ENCODE measurements at regions not wholly inside any gene's neighbourhood (a gene's known extent, or its start where the extent isn't known, plus 50 kb on each side); places are given as distances from the start of the nearest gene placed in this dataset.
"Not testable (repeated sequence)": the region's sequence is repeated elsewhere in the genome, so short reads cannot be mapped to it uniquely, and the experiment has no call there.

DNA sequence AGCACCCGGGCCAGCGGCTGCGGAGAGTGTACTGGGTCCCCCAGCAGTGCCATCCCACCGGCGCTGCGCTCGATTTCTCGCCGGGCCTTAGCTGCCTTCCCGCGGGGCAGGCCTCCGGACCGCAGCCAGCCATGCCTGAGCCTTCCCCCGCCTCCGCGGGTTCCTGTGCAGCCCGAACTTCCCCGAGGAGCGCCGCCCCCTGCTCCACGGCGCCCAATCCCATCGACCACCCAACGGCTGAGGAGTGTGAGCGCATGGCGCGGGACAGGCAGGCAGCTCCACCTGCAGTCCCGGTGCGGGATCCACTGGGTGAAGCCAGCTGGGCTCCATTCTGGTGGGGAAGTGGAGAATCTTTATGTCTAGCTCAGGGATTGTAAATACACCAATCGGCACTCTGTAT, 325.4 kb downstream of the PPP1R3A start:
- DNase-seq (ENCODE audit: low spot score) = not testable (repeated sequence)

DNA sequence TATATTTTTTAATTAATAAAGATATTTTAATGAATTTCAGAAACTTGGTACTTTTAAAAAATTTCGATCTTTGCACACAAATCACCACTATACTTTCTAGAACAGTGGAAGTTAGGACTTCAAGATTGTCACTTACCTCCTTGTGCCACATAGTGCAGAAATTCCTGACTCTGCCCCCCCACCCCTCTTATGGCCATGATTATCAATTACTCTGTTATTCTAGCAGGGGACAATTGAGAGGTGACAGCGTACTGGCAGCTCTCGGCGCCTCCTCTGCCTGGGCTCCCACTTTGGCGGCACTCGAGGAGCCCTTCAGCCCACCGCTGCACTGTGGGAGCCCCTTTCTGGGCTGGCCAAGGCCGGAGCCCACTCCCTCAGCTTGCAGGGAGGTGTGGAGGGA, 325.9 kb downstream of the PPP1R3A start:
- not testable (repeated sequence) for DNase-seq (ENCODE audit: low spot score)

GRCh38 chr7:113582471-113582870, 336.3 kb downstream of the PPP1R3A start:
- DNase-seq (ENCODE audit: low spot score) = no peak

DNA sequence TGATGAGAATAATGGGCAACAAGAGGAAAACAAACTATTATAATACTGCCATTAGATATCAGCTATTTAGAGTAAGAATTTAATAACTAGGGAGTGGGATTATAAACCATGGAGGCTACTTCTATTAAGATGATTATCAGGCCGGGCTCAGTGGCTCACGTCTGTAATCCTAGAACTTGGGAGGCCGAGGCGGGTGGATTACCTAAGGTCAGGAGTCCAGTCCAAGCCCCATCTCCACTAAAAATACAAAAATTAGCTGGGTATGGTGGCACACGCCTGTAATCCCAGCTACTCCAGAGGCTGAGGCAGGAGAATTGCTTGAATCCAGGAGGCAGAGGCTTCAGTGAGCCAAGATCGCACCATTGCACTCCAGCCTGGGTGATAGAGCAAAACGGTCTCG, 355.6 kb downstream of the PPP1R3A start:
- DNase-seq (ENCODE audit: low spot score) = not testable (repeated sequence)

- DNase-seq (ENCODE audit: low spot score) = no peak
Measured at GRCh38 chr7:113562801-113563200, 356.0 kb downstream of the PPP1R3A start.

DNA sequence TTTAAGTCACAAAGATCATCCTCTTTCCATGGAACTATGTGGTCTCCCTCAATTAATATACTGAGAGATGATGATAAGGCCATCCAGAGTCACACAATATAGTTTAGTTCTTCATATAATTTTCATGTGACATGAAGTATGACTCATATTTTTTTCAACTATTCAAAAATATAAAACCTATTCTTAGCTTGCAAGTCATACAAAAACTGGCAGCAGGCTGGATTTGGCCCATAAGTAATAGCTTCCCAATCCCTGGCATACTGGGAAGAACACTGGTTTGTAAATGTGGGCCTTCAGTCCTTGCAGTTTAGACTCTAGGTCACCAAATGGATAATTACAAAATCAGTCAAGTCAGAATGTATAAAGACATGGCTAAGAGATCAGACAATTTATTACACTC, 356.6 kb downstream of the PPP1R3A start:
- DNase-seq (ENCODE audit: low spot score) = no peak

DNA sequence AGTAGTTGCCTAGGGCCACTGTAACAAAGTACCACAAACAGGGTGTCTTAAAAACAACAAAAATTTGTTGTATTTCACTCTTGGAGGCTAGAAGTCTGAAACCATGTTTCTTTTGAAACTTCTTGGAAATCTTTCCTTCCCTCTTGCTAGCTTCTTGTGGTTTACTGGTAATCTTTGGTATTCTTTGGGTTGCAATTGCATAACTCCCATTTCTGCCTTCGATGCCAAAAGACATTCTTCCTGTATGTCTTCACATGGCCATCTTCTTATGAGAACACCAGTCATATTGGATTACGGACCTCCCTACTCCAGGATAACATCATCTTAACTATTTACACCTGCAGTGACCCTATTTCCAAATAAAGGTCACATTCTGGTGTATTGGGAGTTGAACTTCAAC, 357.4 kb downstream of the PPP1R3A start:
- DNase-seq (ENCODE audit: low spot score) = no peak

DNA sequence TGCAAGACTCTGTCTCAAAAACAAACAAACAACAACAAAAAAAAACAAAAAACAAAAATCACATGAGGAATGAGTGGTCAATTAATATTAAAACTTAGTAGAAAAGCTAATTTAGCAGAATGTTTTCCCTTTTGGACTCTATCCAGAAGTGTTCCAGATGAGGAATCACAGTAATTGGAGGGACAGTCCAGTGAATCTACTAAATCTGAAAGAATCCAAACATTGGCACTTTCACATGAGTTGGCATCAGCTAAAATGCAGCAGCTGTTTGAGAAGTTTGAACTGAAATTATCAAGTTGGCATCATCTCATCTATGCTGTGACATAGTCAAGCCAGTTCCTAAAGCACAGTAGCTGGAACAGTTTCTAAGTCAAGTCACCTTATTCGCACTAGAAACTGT, 367.8 kb downstream of the PPP1R3A start:
- DNase-seq (ENCODE audit: low spot score) = no peak

GRCh38 chr7:113548561-113548960, 370.2 kb downstream of the PPP1R3A start:
- DNase-seq (ENCODE audit: low spot score) = no peak

DNA sequence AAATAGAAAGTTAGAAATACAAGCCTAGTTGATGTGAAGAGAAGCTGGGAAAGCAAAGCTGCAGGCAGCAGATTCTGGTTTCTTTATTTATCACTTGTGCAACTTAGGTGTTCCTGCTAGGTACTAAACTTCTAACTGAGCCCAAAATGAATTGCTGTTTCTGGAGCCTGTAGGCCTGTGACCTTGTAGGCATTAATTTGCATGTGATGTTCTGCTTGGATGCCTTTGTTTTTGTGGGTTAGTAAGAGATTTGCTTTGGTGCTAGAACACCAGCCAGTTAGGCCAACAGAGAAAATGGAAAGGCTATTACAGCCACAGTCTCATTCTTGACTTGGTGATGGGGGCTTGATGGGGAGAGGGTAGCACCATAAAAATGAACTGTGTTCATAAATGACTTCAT, 370.7 kb downstream of the PPP1R3A start:
- no peak for DNase-seq (ENCODE audit: low spot score)

- DNase-seq (ENCODE audit: low spot score) = no peak
Measured at GRCh38 chr7:113521468-113521867, 397.3 kb downstream of the PPP1R3A start.

- DNase-seq (ENCODE audit: low spot score) = no peak
Measured at GRCh38 chr7:113519472-113519871, 399.3 kb downstream of the PPP1R3A start.

DNA sequence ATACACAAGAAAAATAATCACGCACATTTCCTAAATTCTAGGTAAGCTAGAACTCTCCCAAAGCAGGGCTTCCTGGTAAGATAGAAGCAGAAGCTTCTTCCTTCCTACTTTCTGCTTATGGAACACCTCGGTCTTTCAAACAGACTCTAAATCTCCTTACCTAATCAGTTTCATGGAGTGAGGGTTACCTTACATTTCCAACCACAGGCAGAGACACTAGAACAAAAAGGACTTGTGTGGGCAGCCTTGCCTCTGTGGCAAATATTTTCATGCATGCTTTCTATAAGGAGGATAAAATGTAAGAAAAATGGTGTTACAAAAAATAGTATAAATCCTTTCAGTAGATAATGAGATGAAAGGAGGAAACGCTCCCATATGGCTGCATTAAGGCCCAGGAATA, 386.3 kb upstream of the SMIM30 start:
- DNase-seq (ENCODE audit: low spot score) = no peak

- DNase-seq (ENCODE audit: low spot score) = no peak
Measured at GRCh38 chr7:113504142-113504541, 385.8 kb upstream of the SMIM30 start.

- not testable (repeated sequence) for DNase-seq (ENCODE audit: low spot score)
Measured at GRCh38 chr7:113496586-113496985, 378.2 kb upstream of the SMIM30 start.

GRCh38 chr7:113494797-113495566, 376.6 kb upstream of the SMIM30 start:
- not testable (repeated sequence) for DNase-seq (ENCODE audit: low spot score)

GRCh38 chr7:113491305-113491704, 373.0 kb upstream of the SMIM30 start:
- DNase-seq (ENCODE audit: low spot score) = no peak

- no peak for DNase-seq (ENCODE audit: low spot score)
Measured at GRCh38 chr7:113487925-113488731, 369.8 kb upstream of the SMIM30 start.

GRCh38 chr7:113486548-113486947, 368.2 kb upstream of the SMIM30 start:
- DNase-seq (ENCODE audit: low spot score) = no peak

- DNase-seq (ENCODE audit: low spot score) = no peak
Measured at GRCh38 chr7:113483657-113484056, 365.3 kb upstream of the SMIM30 start.

DNA sequence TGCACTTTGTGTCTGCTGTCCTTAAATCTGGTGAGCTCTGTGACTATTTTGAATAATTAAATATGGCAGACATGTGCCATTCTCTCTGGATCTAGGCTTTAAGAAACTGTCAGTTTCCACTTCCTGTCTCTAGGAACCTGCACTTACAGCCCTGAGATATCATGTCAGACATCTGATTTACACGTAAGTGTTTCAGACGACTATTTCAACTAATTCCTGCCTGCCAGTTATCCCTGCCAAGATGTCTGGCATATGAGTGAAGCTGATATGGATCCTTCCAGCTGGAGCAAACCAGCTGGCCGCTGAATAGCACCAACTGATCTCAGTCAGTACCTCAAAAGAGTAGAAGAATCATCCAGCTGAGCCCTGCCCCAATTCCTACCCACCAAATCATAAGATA, 362.2 kb upstream of the SMIM30 start:
- no peak for DNase-seq (ENCODE audit: low spot score)

DNA sequence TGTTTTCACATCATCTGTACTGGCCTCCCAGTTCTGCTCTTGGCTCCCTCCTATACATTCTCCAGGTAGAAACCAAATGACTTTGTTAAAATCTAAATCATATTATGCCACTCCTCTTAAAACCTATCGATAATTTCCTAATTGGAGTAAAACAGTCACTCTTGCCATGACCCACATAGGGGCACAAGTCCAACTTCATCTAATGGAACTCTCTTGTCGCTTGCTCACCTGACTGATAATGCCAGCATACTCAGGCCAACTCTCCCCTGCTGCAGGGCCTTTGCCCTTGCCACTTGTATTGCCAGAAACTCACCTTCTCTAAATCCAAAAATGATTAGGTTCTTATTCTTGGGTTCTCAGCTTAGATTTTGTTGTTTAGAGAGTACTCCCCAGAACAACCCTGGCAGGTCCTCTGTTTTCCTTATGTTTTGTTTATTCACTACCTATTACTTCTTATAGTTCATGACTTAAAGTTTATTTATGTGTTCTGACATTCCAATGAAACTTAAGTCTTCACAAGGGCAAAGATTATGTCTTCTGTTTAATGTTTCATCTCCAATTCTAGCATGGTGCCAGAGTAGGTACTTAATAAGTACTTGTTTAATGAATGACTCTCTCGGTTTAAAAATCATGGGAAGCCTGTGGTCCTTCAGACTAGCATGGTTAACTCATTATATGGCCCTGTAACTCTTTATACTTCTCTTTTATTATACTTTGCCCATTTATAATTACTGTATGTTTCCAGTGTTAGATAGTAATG, 345.9 kb upstream of the SMIM30 start:
- no peak for DNase-seq (ENCODE audit: low spot score)

DNA sequence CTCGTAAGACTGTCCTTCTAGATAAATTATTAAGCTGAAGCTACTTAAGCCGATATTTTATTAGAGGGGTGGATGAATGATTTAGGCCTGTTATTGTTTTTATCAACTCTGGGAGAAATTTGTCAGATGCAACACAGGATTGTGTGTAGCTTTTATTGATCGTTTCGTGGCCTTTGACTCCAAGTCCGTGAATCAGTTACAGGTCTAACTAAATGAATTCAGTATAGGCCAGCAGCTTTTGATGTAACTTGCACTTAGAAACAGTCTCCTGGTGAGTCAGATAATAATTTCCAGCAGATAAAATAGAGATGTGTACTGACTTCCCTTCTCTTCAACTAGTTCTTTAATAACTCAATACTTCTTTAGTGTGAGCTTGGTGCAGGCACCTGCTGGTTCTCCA, 341.7 kb upstream of the SMIM30 start:
- DNase-seq (ENCODE audit: low spot score) = no peak
